ENCODE measurements at regions not wholly inside any gene's neighbourhood (a gene's known extent, or its start where the extent isn't known, plus 50 kb on each side); places are given as distances from the start of the nearest gene placed in this dataset.

GRCh38 chr4:28973587-28974350, 1746.4 kb upstream of the PCDH7 start:
- TF ChIP-seq CTCF (IDR thresholded peaks at IDR 0.05) (no peak), POLR2A (IDR thresholded peaks at IDR 0.05) (no peak)
